Adrenal gland (tissue), 9 donors: ENCODE measurements at regions not wholly inside any gene's neighbourhood (a gene's known extent, or its start where the extent isn't known, plus 50 kb on each side); places are given as distances from the start of the nearest gene placed in this dataset.

Source experiments
- DNase-seq, 7 donors: peaks; one replicate each; pipeline ENCODE4 v3.0.0-alpha.2; 2019 to 2020
- H3K27ac ChIP-seq, 5 donors: fragments of 200-600 bp; sonication (generic) in 4 of 5; 1 replicate in 3 of 5; 2 replicates in 2 of 5; pipeline versions ENCODE4 v1.5.1 to v1.8.0; 2016 to 2020; ENCODE audit warnings: mild to moderate bottlenecking in 1 of 5
- H3K27me3 ChIP-seq: fragments of 200-600 bp; 2 replicates; pipeline ENCODE4 v1.8.0; 2021
- H3K36me3 ChIP-seq, 2 donors: fragments of 200-600 bp; replicated peaks in 1 of 2; 1 replicate in 1 of 2; 2 replicates in 1 of 2; pipeline versions ENCODE4 v1.5.1 to v1.8.0; 2018 to 2022
- H3K4me1 ChIP-seq, 2 donors: fragments of 200-600 bp; replicated peaks in 1 of 2; 1 replicate in 1 of 2; 2 replicates in 1 of 2; pipeline versions ENCODE4 v1.5.1 to v1.8.0; 2018 to 2021
- H3K4me3 ChIP-seq, 4 donors: fragments of 200-600 bp; sonication (generic) in 3 of 4; one replicate each; pipeline ENCODE4 v1.5.1; 2016 to 2018
- H3K9me3 ChIP-seq, 3 donors: fragments of 200-600 bp; sonication (generic) in 1 of 3; replicated peaks in 1 of 3; 1 replicate in 2 of 3; 2 replicates in 1 of 3; pipeline versions ENCODE4 v1.5.1 to v1.8.0; 2016 to 2021
- POLR2A ChIP-seq, 2 donors: fragments of 450-650 bp; IDR thresholded peaks; one replicate each; pipeline ENCODE4 v1.6.1; 2017; ENCODE audit warnings: antibody characterized with exemption in 2 of 2, mild to moderate bottlenecking in 2 of 2, moderate library complexity in 1 of 2
- WGBS, 4 donors: extraction: QIAGEN DNeasy Blood & Tissue Kit in 2 of 4; methylation state at CpG; one replicate each; pipeline versions ENCODE4 v1.1.5 to v1.1.7; 2013 to 2017; 5-methylcytosine and 5-hydroxymethylcytosine counted together
- intact Hi-C, 2 donors: fragments of 100-400 bp; cut with DNase I; formaldehyde crosslinking; loops; one replicate each; pipeline versions ENCODE4 v1.14.1 to v1.15.0; 2022 to 2023
- TF ChIP-seq, protein P1 (sequence below), 6 experiments: fragments of 450-650 bp in 4 of 6; fragments of 200-600 bp in 2 of 6; sonication (generic) in 1 of 6; IDR thresholded peaks; 1 replicate in 5 of 6; 2 replicates in 1 of 6; pipeline versions ENCODE4 v1.5.1 to v1.8.0; 2016 to 2021; ENCODE audit warnings: antibody characterized with exemption in 6 of 6, mild to moderate bottlenecking in 2 of 6, moderate library complexity in 1 of 6
- donor health status: healthy with polysubstance abuse.
- donor health status: Bipolar disorder and iron deficiency.
- donor health status: DM: yes; HTN: yes; CAD: no.
- donor health status: DM: no; HTN: no; CAD: no.
- donor health status: DM: no; HTN: no; CAD: no.

DNA sequence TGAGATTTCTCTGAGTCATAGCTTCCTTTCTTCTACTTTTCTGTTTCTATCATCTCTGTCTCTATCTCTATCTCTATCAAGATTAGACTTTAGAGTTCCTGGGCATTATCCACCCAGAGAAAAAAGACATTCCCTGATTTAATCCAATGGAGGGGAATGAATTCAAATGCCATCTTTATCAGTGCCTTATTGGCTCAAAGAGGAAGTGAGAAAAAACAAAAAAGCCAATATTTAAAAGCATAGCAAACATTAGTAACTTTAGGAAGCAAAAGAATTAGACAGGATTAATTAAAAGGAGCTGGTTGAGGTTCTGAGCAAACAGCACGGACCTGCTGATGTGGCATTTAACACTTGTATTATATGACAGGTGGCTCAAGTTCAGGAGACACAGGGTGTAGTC is 736.5 kb downstream of the REEP3 start:
- Histone ChIP-seq H3K27ac (no peak overlapping the region), H3K36me3 (no peaks in the 10 kb centered on the region), H3K9me3 (no peaks in the 10 kb centered on the region), H3K4me1 (no peaks in the 10 kb centered on the region), H3K4me3 (no peak overlapping the region), H3K27me3 (no peaks in the 10 kb centered on the region)
- no peak for TF ChIP-seq POLR2A (IDR thresholded peaks at IDR 0.05)
- TF ChIP-seq, protein P1, sequence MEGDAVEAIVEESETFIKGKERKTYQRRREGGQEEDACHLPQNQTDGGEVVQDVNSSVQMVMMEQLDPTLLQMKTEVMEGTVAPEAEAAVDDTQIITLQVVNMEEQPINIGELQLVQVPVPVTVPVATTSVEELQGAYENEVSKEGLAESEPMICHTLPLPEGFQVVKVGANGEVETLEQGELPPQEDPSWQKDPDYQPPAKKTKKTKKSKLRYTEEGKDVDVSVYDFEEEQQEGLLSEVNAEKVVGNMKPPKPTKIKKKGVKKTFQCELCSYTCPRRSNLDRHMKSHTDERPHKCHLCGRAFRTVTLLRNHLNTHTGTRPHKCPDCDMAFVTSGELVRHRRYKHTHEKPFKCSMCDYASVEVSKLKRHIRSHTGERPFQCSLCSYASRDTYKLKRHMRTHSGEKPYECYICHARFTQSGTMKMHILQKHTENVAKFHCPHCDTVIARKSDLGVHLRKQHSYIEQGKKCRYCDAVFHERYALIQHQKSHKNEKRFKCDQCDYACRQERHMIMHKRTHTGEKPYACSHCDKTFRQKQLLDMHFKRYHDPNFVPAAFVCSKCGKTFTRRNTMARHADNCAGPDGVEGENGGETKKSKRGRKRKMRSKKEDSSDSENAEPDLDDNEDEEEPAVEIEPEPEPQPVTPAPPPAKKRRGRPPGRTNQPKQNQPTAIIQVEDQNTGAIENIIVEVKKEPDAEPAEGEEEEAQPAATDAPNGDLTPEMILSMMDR (IDR thresholded peaks at IDR 0.05), result no peak
- intact Hi-C loops, result no loop called here
- no peak for DNase-seq
- WGBS, 4 donors, result 69 to 86% (median 76%) methylated on average over 1 of the region's 1 CpG

DNA sequence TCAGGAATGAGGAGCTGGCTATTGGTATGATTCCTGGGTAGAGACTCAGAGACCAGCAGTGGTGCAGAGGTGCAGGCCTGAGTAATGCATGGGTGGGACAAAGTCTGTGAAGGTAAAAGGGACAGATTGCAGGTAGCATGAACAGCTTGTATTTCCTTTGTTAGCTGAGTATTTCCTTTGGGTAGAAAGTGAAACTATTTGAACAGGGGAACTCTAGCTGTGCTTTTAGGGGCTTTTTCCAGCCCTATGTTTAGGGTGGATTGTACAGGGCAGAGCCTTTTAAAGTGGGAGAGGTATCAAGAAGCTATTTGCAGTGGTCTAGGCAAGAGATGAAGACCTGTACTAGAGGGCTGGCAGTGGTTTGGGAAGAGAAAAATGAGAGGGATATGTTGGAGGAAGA is 739.9 kb downstream of the REEP3 start:
- no peaks in the 10 kb centered on the region for H3K4me1 ChIP-seq
- no peak for DNase-seq
- no peaks in the 10 kb centered on the region for H3K9me3 ChIP-seq
- H3K36me3 ChIP-seq, result no peaks in the 10 kb centered on the region
- TF ChIP-seq, protein P1 (IDR thresholded peaks at IDR 0.05), result no peak
- no peak overlapping the region for H3K27ac ChIP-seq
- no peaks in the 10 kb centered on the region for H3K27me3 ChIP-seq
- intact Hi-C loops, result no loop called here
- no peak overlapping the region for H3K4me3 ChIP-seq

DNA sequence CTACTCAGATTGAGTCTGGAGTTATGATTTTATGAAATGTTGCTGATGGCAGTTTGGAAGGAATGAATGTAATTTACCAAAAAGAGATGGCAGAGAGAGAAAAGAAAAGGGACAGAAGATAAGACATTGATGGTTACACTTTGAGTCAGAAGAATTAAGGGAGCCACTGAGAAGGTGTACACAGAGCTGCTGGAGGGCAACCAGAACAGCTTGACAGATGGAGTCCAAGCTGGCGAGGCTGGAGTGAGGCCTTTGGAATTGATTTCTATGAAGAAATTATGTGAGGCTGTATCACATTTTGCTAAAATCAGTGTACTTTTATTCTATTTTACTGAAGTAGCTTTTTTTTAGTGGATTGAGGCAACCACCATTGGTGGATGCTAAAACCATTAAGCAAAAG is 740.5 kb downstream of the REEP3 start:
- Histone ChIP-seq H3K4me3 (no peak overlapping the region), H3K4me1 (no peaks in the 10 kb centered on the region)

DNA sequence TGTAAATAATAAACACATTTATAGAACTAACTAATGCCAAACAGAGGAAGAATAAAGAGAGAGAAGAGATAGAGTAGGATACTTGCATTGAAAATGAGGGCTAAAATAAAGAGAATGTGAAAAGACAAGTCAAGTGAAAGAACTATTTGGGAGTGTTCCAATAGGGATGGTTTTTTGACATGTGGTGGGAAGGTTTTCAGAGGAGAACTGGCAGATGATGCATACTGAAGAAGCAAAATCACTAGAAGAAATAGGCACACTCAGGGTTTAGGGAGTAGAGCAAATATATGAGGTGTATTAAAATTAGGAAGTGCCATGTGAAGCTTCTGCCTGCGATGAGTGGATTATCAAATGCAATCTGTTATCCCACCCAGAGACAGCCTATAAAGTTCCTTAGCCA is 744.8 kb downstream of the REEP3 start:
- DNase-seq, result no peak
- no peak overlapping the region for H3K4me3 ChIP-seq
- H3K27ac ChIP-seq, result no peak overlapping the region
- H3K9me3 ChIP-seq, result no peaks in the 10 kb centered on the region
- TF ChIP-seq POLR2A (IDR thresholded peaks at IDR 0.05), result no peak
- TF ChIP-seq, protein P1 (IDR thresholded peaks at IDR 0.05), result no peak
- intact Hi-C loops, result no loop called here
- no peaks in the 10 kb centered on the region for H3K36me3 ChIP-seq
- no peaks in the 10 kb centered on the region for H3K4me1 ChIP-seq
- H3K27me3 ChIP-seq, result no peaks in the 10 kb centered on the region
- WGBS, 4 donors, result 80 to 91% (median 89%) methylated on average over 1 of the region's 1 CpG

More for the DNA sequence above, 740.5 kb downstream of the REEP3 start:
- TF ChIP-seq POLR2A (IDR thresholded peaks at IDR 0.05), result no peak
- TF ChIP-seq, protein P1 (IDR thresholded peaks at IDR 0.05), result no peak
- 86 to 100% (median 92%) methylated on average over 1 of the region's 1 CpG for whole genome bisulfite sequencing, 4 donors
- no peaks in the 10 kb centered on the region for H3K36me3 ChIP-seq
- no peak overlapping the region for H3K27ac ChIP-seq
- no peaks in the 10 kb centered on the region for H3K9me3 ChIP-seq
- intact Hi-C loops, result no loop called here
- no peaks in the 10 kb centered on the region for H3K27me3 ChIP-seq
- DNase-seq, result no peak
